Spleen (tissue), 11 donors: ENCODE measurements at regions not wholly inside any gene's neighbourhood (a gene's known extent, or its start where the extent isn't known, plus 50 kb on each side); places are given as distances from the start of the nearest gene placed in this dataset.

Experiments
- DNase-seq: peaks from one replicate; pipeline ENCODE4 v3.0.0-alpha.2; 2020
- H3K27ac ChIP-seq, 8 donors: fragments of 200-600 bp; sonication (generic) in 7 of 8; 1 replicate in 4 of 8; 2 replicates in 4 of 8; pipeline versions ENCODE4 v1.5.0 to v1.8.0; 2016 to 2021; ENCODE audit warnings: inconsistent platforms in 4 of 8, mild to moderate bottlenecking in 4 of 8, moderate library complexity in 1 of 8
- H3K27me3 ChIP-seq, 7 donors: fragments of 200-600 bp; sonication (generic) in 6 of 7; replicated peaks in 1 of 7; 1 replicate in 4 of 7; 2 replicates in 3 of 7; pipeline versions ENCODE4 v1.5.0 to v1.8.0; 2016 to 2021; ENCODE audit warnings: inconsistent platforms in 3 of 7, mild to moderate bottlenecking in 1 of 7
- H3K36me3 ChIP-seq, 6 donors: fragments of 200-600 bp; sonication (generic) in 5 of 6; 1 replicate in 4 of 6; 2 replicates in 2 of 6; pipeline versions ENCODE4 v1.5.0 to v1.8.0; 2016 to 2021; ENCODE audit warnings: inconsistent platforms in 2 of 6
- H3K4me1 ChIP-seq, 6 donors: fragments of 200-600 bp; sonication (generic) in 5 of 6; 1 replicate in 3 of 6; 2 replicates in 3 of 6; pipeline versions ENCODE4 v1.5.0 to v1.8.0; 2016 to 2021; ENCODE audit warnings: inconsistent platforms in 3 of 6
- H3K4me3 ChIP-seq, 8 donors: fragments of 200-600 bp; sonication (generic) in 7 of 8; 1 replicate in 4 of 8; 2 replicates in 4 of 8; pipeline versions ENCODE4 v1.5.0 to v1.8.0; 2016 to 2021; ENCODE audit warnings: inconsistent platforms in 4 of 8, mild to moderate bottlenecking in 4 of 8, moderate library complexity in 2 of 8
- H3K9me3 ChIP-seq, 8 donors: fragments of 200-600 bp; sonication (generic) in 7 of 8; 1 replicate in 4 of 8; 2 replicates in 4 of 8; pipeline versions ENCODE4 v1.5.0 to v1.8.0; 2016 to 2021; ENCODE audit warnings: inconsistent platforms in 4 of 8
- CTCF ChIP-seq, 11 experiments: fragments of 200-600 bp in 7 of 11; fragments of 450-650 bp in 4 of 11; sonication (generic) in 4 of 11; IDR thresholded peaks in 8 of 11; conservative IDR thresholded peaks in 3 of 11; 1 replicate in 7 of 11; 2 replicates in 4 of 11; pipeline versions ENCODE4 v1.4.0 to v1.8.0; 2016 to 2021; ENCODE audit warnings: antibody characterized with exemption in 11 of 11, inconsistent platforms in 4 of 11, mild to moderate bottlenecking in 1 of 11
- POLR2A ChIP-seq, 3 donors: fragments of 450-650 bp; IDR thresholded peaks; one replicate each; pipeline ENCODE4 v1.5.1; 2017; ENCODE audit warnings: antibody characterized with exemption in 3 of 3, mild to moderate bottlenecking in 1 of 3
- POLR2AphosphoS5 ChIP-seq, 3 donors: sonication (generic); formaldehyde crosslinking; IDR thresholded peaks; one replicate each; pipeline ENCODE4 v1.5.1; 2017; ENCODE audit warnings: antibody characterized with exemption in 3 of 3
- WGBS, 5 donors: extraction: QIAGEN DNeasy Blood & Tissue Kit in 3 of 5; methylation state at CpG; one replicate each; pipeline versions ENCODE4 v1.1.5 to v1.1.7; 2013 to 2018; 5-methylcytosine and 5-hydroxymethylcytosine counted together
- intact Hi-C: fragments of 100-400 bp; cut with DNase I; formaldehyde crosslinking; loops from one replicate; pipeline ENCODE4 v1.15.0; 2023; ENCODE audit warnings: low total_unique reads
- donor health status: healthy with polysubstance abuse.
- donor health status: DM: no; HTN: no; CAD: no; lungs with moderate emphysema.
- donor health status: DM: no; HTN: no; CAD: no.
- donor health status: Bipolar disorder and iron deficiency.
- donor health status: healthy.
- donor health status: DM: no; HTN: no; CAD: no.
- donor health status: DM: yes; HTN: yes; CAD: no.

- intact Hi-C loops, result loop anchor here (10.0 kb wide), 1 partner anchor 197 kb away; the partner anchor contains the start of gene GADD45G
- TF ChIP-seq CTCF (IDR thresholded peaks at IDR 0.05 in 8 of 11, conservative IDR thresholded peaks at IDR 0.05 in 3 of 11) (no peak), POLR2AphosphoS5 (IDR thresholded peaks at IDR 0.05) (no peak), POLR2A (IDR thresholded peaks at IDR 0.05) (no peak)
- 75 to 88% (median 79%) methylated on average over 13 of the region's 13 CpGs for WGBS, 5 donors
- Histone ChIP-seq H3K9me3 (no peaks in the 10 kb centered on the region), H3K4me1 (no peaks in the 10 kb centered on the region), H3K36me3 (no peaks in the 10 kb centered on the region), H3K27me3 (no peaks in the 10 kb centered on the region), H3K27ac (no peak overlapping the region), H3K4me3 (no peak overlapping the region)
- DNase-seq, result no peak
Measured at GRCh38 chr9:89801742-89802670, 197.2 kb downstream of the GADD45G start.

GRCh38 chr9:89802781-89803355 is 198.1 kb downstream of the GADD45G start:
- intact Hi-C loops, result loop anchor here (10.0 kb wide), 1 partner anchor 198 kb away; the partner anchor contains the start of gene GADD45G
- 70 to 87% (median 85%) methylated on average over 8 of the region's 8 CpGs for WGBS, 5 donors
- H3K4me3 ChIP-seq, result no peak overlapping the region
- peaks cover 0 to 3% (median 0%) of the 10 kb centered on the region in 6 donors for H3K4me1 ChIP-seq
- H3K9me3 ChIP-seq, result no peaks in the 10 kb centered on the region
- no peak for DNase-seq
- H3K27me3 ChIP-seq, result no peaks in the 10 kb centered on the region
- H3K36me3 ChIP-seq, result no peaks in the 10 kb centered on the region
- H3K27ac ChIP-seq, result no peak overlapping the region
- TF ChIP-seq POLR2AphosphoS5 (IDR thresholded peaks at IDR 0.05) (no peak), POLR2A (IDR thresholded peaks at IDR 0.05) (no peak), CTCF (IDR thresholded peaks at IDR 0.05 in 8 of 11, conservative IDR thresholded peaks at IDR 0.05 in 3 of 11) (no peak)

- no peaks in the 10 kb centered on the region for H3K27me3 ChIP-seq
- no peaks in the 10 kb centered on the region for H3K36me3 ChIP-seq
- WGBS, 5 donors, result 58 to 91% (median 70%) methylated on average over 7 of the region's 7 CpGs
- TF ChIP-seq CTCF (IDR thresholded peaks at IDR 0.05 in 8 of 11, conservative IDR thresholded peaks at IDR 0.05 in 3 of 11) (no peak), POLR2AphosphoS5 (IDR thresholded peaks at IDR 0.05) (no peak), POLR2A (IDR thresholded peaks at IDR 0.05) (no peak)
- intact Hi-C loops, result loop anchor here (10.0 kb wide), 1 partner anchor 199 kb away; the partner anchor contains the start of gene GADD45G
- no peak for DNase-seq
- H3K27ac ChIP-seq, result no peak overlapping the region
- H3K4me1 ChIP-seq, result peaks cover 0 to 9% (median 2%) of the 10 kb centered on the region in 6 donors
- H3K9me3 ChIP-seq, result no peaks in the 10 kb centered on the region
- no peak overlapping the region for H3K4me3 ChIP-seq
Measured at GRCh38 chr9:89803403-89803802, 198.6 kb downstream of the GADD45G start.
